Activated CD8-positive, alpha-beta memory T cell treated with anti-CD3 and anti-CD28 coated beads for 1 hour (primary cell): ENCODE measurements at regions not wholly inside any gene's neighbourhood (a gene's known extent, or its start where the extent isn't known, plus 50 kb on each side); places are given as distances from the start of the nearest gene placed in this dataset.

ENCODE experiments used
- DNase-seq, 2 donors: peaks; one replicate each; pipeline ENCODE4 v3.0.0-alpha.2; 2020; ENCODE audit warnings: low read depth in 1 of 2; ENCODE audit errors: extremely low read depth in 1 of 2

- no peak for DNase-seq
Measured at GRCh38 chr3:110070161-110070916, 733.0 kb upstream of the DPPA4 start.

GRCh38 chr3:110074095-110074494 lies 736.7 kb upstream of the DPPA4 start:
- DNase-seq = no peak

- DNase-seq = no peak
Measured at GRCh38 chr3:110077093-110077492, 739.7 kb upstream of the DPPA4 start.

GRCh38 chr3:110093411-110093810 lies 756.1 kb upstream of the DPPA4 start:
- no peak for DNase-seq

GRCh38 chr3:110093812-110094401 lies 756.6 kb upstream of the DPPA4 start:
- no peak for DNase-seq

GRCh38 chr3:110099711-110100110 lies 762.4 kb upstream of the DPPA4 start:
- DNase-seq = no peak

GRCh38 chr3:110101361-110101760 lies 764.0 kb upstream of the DPPA4 start:
- DNase-seq = no peak

- no peak for DNase-seq
Measured at GRCh38 chr3:110106805-110107204, 769.5 kb upstream of the DPPA4 start.

GRCh38 chr3:110123946-110124345 lies 786.6 kb upstream of the DPPA4 start:
- DNase-seq = no peak

- no peak for DNase-seq
Measured at GRCh38 chr3:110126065-110126464, 788.7 kb upstream of the DPPA4 start.

GRCh38 chr3:110133971-110134370 lies 796.6 kb upstream of the DPPA4 start:
- no peak for DNase-seq

GRCh38 chr3:110139048-110139447 lies 801.7 kb upstream of the DPPA4 start:
- DNase-seq = no peak

- no peak for DNase-seq
Measured at GRCh38 chr3:110139821-110140220, 802.5 kb upstream of the DPPA4 start.

GRCh38 chr3:110149763-110150162 lies 812.4 kb upstream of the DPPA4 start:
- DNase-seq = no peak

- no peak for DNase-seq
Measured at GRCh38 chr3:110157221-110157620, 819.9 kb upstream of the DPPA4 start.

GRCh38 chr3:110164632-110165369 lies 827.5 kb upstream of the DPPA4 start:
- no peak for DNase-seq

- no peak for DNase-seq
Measured at GRCh38 chr3:110165370-110165743, 828.0 kb upstream of the DPPA4 start.

- DNase-seq = no peak
Measured at GRCh38 chr3:110165753-110166152, 828.4 kb upstream of the DPPA4 start.

- DNase-seq = no peak
Measured at GRCh38 chr3:110166791-110167190, 829.4 kb upstream of the DPPA4 start.

- no peak for DNase-seq
Measured at GRCh38 chr3:110174908-110175307, 837.6 kb upstream of the DPPA4 start.

- no peak for DNase-seq
Measured at GRCh38 chr3:110178965-110179364, 841.6 kb upstream of the DPPA4 start.

- no peak for DNase-seq
Measured at GRCh38 chr3:110180733-110181132, 843.4 kb upstream of the DPPA4 start.
